ENCODE measurements at regions not wholly inside any gene's neighbourhood (a gene's known extent, or its start where the extent isn't known, plus 50 kb on each side); places are given as distances from the start of the nearest gene placed in this dataset.

DNA sequence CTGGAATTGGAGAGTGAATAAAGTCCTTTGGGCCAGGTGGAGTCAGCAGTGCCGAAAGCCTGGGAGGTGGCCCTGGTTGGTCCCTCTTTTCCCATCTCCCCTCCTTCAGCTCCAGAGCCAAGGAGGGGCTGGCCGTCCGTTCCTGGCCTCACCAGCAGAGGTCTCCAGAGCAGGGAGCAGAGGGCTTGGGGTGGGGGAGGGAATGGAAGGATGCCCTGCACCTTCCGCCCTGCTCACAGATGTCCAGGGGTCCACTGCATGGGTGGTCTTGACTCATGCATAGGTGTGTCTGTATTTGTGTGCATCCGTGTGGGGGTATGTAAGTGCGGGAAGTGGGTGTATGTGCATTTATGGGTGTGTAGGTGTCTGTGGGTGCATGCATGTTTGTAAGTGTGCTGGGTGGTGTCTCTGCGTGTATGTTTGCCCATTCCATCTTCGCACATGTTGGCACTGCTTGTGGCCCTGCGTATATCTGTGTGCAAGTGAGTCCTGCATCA is 201.8 kb downstream of the ZFP36L2 start:
- H3K9me3 Mint-ChIP-seq: peaks cover 24% of the 10 kb centered on the region
- Histone ChIP-seq H3K36me3 (ENCODE audit: insufficient read depth) (no peaks in the 10 kb centered on the region), H3K4me3 (no peak overlapping the region), H3F3A (replicated peaks; ENCODE audit: low read depth) (no peaks in the 10 kb centered on the region), H3K4me1 (ENCODE audit: insufficient read depth) (peaks cover 4% of the 10 kb centered on the region; the same call in 1 of the 2 replicates), H3K27me3 (ENCODE audit: insufficient read depth) (no peaks in the 10 kb centered on the region), H3K27ac (ENCODE audit: low read depth) (no peak overlapping the region), H3K79me2 (replicated peaks; ENCODE audit: insufficient read depth) (no peaks in the 10 kb centered on the region), H3K4me2 (no peak overlapping the region), H3K9me2 (ENCODE audit: insufficient read depth) (no peaks in the 10 kb centered on the region), H2AFZ (peak overlapping the region; percentile 96), H4K20me1 (replicated peaks; ENCODE audit: insufficient read depth) (no peaks in the 10 kb centered on the region)
- H3K27me3 Mint-ChIP-seq (ENCODE audit: insufficient read depth, low read depth, poor library complexity): peaks cover 5% of the 10 kb centered on the region
- no peak overlapping the region for H3K4me3 Mint-ChIP-seq
- no peak overlapping the region for H3K27ac Mint-ChIP-seq
- TF ChIP-seq, protein P1, sequence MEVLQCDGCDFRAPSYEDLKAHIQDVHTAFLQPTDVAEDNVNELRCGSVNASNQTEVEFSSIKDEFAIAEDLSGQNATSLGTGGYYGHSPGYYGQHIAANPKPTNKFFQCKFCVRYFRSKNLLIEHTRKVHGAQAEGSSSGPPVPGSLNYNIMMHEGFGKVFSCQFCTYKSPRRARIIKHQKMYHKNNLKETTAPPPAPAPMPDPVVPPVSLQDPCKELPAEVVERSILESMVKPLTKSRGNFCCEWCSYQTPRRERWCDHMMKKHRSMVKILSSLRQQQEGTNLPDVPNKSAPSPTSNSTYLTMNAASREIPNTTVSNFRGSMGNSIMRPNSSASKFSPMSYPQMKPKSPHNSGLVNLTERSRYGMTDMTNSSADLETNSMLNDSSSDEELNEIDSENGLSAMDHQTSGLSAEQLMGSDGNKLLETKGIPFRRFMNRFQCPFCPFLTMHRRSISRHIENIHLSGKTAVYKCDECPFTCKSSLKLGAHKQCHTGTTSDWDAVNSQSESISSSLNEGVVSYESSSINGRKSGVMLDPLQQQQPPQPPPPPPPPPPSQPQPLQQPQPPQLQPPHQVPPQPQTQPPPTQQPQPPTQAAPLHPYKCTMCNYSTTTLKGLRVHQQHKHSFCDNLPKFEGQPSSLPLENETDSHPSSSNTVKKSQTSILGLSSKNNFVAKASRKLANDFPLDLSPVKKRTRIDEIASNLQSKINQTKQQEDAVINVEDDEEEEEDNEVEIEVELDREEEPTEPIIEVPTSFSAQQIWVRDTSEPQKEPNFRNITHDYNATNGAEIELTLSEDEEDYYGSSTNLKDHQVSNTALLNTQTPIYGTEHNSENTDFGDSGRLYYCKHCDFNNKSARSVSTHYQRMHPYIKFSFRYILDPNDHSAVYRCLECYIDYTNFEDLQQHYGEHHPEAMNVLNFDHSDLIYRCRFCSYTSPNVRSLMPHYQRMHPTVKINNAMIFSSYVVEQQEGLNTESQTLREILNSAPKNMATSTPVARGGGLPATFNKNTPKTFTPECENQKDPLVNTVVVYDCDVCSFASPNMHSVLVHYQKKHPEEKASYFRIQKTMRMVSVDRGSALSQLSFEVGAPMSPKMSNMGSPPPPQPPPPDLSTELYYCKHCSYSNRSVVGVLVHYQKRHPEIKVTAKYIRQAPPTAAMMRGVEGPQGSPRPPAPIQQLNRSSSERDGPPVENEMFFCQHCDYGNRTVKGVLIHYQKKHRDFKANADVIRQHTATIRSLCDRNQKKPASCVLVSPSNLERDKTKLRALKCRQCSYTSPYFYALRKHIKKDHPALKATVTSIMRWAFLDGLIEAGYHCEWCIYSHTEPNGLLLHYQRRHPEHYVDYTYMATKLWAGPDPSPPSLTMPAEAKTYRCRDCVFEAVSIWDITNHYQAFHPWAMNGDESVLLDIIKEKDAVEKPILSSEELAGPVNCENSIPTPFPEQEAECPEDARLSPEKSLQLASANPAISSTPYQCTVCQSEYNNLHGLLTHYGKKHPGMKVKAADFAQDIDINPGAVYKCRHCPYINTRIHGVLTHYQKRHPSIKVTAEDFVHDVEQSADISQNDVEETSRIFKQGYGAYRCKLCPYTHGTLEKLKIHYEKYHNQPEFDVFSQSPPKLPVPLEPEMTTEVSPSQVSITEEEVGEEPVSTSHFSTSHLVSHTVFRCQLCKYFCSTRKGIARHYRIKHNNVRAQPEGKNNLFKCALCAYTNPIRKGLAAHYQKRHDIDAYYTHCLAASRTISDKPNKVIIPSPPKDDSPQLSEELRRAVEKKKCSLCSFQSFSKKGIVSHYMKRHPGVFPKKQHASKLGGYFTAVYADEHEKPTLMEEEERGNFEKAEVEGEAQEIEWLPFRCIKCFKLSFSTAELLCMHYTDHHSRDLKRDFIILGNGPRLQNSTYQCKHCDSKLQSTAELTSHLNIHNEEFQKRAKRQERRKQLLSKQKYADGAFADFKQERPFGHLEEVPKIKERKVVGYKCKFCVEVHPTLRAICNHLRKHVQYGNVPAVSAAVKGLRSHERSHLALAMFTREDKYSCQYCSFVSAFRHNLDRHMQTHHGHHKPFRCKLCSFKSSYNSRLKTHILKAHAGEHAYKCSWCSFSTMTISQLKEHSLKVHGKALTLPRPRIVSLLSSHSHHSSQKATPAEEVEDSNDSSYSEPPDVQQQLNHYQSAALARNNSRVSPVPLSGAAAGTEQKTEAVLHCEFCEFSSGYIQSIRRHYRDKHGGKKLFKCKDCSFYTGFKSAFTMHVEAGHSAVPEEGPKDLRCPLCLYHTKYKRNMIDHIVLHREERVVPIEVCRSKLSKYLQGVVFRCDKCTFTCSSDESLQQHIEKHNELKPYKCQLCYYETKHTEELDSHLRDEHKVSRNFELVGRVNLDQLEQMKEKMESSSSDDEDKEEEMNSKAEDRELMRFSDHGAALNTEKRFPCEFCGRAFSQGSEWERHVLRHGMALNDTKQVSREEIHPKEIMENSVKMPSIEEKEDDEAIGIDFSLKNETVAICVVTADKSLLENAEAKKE (CRISPR knock-in tag; IDR thresholded peaks at IDR 0.05): peak; percentile 29; the same call in 1 of the 2 replicates
- no peak for TF ChIP-seq ZNF331 (CRISPR knock-in tag; IDR thresholded peaks at IDR 0.05; ENCODE audit: low read depth)
- TF ChIP-seq, protein P2, sequence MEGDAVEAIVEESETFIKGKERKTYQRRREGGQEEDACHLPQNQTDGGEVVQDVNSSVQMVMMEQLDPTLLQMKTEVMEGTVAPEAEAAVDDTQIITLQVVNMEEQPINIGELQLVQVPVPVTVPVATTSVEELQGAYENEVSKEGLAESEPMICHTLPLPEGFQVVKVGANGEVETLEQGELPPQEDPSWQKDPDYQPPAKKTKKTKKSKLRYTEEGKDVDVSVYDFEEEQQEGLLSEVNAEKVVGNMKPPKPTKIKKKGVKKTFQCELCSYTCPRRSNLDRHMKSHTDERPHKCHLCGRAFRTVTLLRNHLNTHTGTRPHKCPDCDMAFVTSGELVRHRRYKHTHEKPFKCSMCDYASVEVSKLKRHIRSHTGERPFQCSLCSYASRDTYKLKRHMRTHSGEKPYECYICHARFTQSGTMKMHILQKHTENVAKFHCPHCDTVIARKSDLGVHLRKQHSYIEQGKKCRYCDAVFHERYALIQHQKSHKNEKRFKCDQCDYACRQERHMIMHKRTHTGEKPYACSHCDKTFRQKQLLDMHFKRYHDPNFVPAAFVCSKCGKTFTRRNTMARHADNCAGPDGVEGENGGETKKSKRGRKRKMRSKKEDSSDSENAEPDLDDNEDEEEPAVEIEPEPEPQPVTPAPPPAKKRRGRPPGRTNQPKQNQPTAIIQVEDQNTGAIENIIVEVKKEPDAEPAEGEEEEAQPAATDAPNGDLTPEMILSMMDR (conservative IDR thresholded peaks at IDR 0.05; ENCODE audit: low read depth in 2 of 2): peak; percentile 78 to 91
- DNase-seq (ENCODE audit: low spot score) (peak; percentile 90), ATAC-seq (peak; percentile 87)
- peaks cover 11% of the 10 kb centered on the region for H3K4me1 Mint-ChIP-seq
- peaks cover 10% of the 10 kb centered on the region; the same call in 2 of the 3 replicates for H3K36me3 Mint-ChIP-seq (ENCODE audit: low read depth)

All from GM23338 (cell line).